Hepatocyte (in vitro differentiated cells): ENCODE measurements at regions not wholly inside any gene's neighbourhood (a gene's known extent, or its start where the extent isn't known, plus 50 kb on each side); places are given as distances from the start of the nearest gene placed in this dataset.

ENCODE experiments used
- DNase-seq: peaks from one replicate; pipeline ENCODE4 v3.0.0-alpha.2; 2016; ENCODE audit warnings: low spot score
- H2AFZ ChIP-seq: fragments of 200-600 bp; sonication (generic); 2 replicates; pipeline ENCODE4 v1.6.0; 2016; ENCODE audit warnings: antibody characterized with exemption, mild to moderate bottlenecking
- H3K27ac ChIP-seq: fragments of 200-600 bp; sonication (generic); 2 replicates; pipeline ENCODE4 v1.5.1; 2016; ENCODE audit warnings: mild to moderate bottlenecking
- H3K27me3 ChIP-seq: fragments of 200-600 bp; sonication (generic); 2 replicates; pipeline ENCODE4 v1.6.1; 2016
- H3K36me3 ChIP-seq: fragments of 200-600 bp; sonication (generic); replicated peaks from 2 replicates; pipeline ENCODE4 v1.5.1; 2016; ENCODE audit warnings: low read depth; ENCODE audit not compliant: insufficient read depth
- H3K4me1 ChIP-seq: fragments of 200-600 bp; sonication (generic); 2 replicates; pipeline ENCODE4 v1.5.1; 2016; ENCODE audit warnings: mild to moderate bottlenecking, moderate library complexity; ENCODE audit not compliant: insufficient read depth
- H3K4me2 ChIP-seq: fragments of 200-600 bp; sonication (generic); 2 replicates; pipeline ENCODE4 v1.6.0; 2016
- H3K4me3 ChIP-seq: fragments of 200-600 bp; sonication (generic); 2 replicates; pipeline ENCODE4 v1.5.1; 2016; ENCODE audit warnings: mild to moderate bottlenecking
- H3K79me2 ChIP-seq: fragments of 200-600 bp; sonication (generic); 2 replicates; pipeline ENCODE4 v1.6.0; 2017; ENCODE audit warnings: mild to moderate bottlenecking
- H3K9me2 ChIP-seq: fragments of 200-600 bp; sonication (generic); replicated peaks from 2 replicates; pipeline ENCODE4 v1.6.0; 2017; ENCODE audit warnings: mild to moderate bottlenecking; ENCODE audit not compliant: insufficient read depth
- H3K9me3 ChIP-seq: fragments of 200-600 bp; sonication (generic); 2 replicates; pipeline ENCODE4 v1.5.1; 2016; ENCODE audit warnings: low read depth, mild to moderate bottlenecking
- H4K20me1 ChIP-seq: fragments of 200-600 bp; sonication (generic); 2 replicates; pipeline ENCODE4 v1.6.0; 2016; ENCODE audit warnings: mild to moderate bottlenecking; ENCODE audit not compliant: insufficient read depth, poor library complexity, severe bottlenecking
- CTCF ChIP-seq: fragments of 200-600 bp; sonication (generic); IDR thresholded peaks from 2 replicates; pipeline ENCODE4 v1.5.1; 2016; ENCODE audit warnings: antibody characterized with exemption, mild to moderate bottlenecking; ENCODE audit not compliant: poor library complexity
- EZH2 ChIP-seq: fragments of 200-600 bp; sonication (generic); IDR thresholded peaks from 2 replicates; pipeline ENCODE4 v1.6.1; 2016; ENCODE audit warnings: antibody characterized with exemption, mild to moderate bottlenecking, borderline replicate concordance
- EZH2phosphoT487 ChIP-seq: fragments of 200-600 bp; sonication (generic); IDR thresholded peaks from one replicate; pipeline ENCODE4 v1.6.1; 2018; ENCODE audit warnings: antibody characterized with exemption, mild to moderate bottlenecking, low read depth, moderate library complexity; ENCODE audit not compliant: unreplicated experiment, severe bottlenecking
- WGBS: methylation state at CpG from one replicate; pipeline ENCODE4 v1.1.6; 2016; ENCODE audit warnings: low lambda C conversion rate; ENCODE audit errors: missing lambda C conversion rate; 5-methylcytosine and 5-hydroxymethylcytosine counted together

DNA sequence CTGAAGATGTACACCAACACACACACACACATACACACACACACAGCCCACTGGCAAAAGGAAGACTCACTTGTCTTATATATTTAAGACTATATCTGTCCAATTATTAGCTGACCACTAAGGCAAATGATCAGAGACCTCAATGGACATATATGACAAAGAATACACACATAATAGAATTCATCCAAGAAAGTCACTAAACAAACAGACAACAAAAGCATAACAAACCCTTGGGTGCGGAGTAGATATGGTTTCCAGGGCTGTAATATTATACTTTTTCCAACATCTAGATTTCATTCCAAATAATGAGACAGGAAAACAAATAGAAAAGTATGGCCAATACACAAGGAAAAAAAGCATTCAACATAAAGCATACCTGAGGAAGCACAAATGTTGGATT lies 72.3 kb upstream of the PRICKLE2 start:
- no peak overlapping the region for H3K4me2 ChIP-seq
- no peaks in the 10 kb centered on the region for H4K20me1 ChIP-seq
- H3K27me3 ChIP-seq = no peaks in the 10 kb centered on the region
- H3K4me3 ChIP-seq = no peak overlapping the region
- DNase-seq = no peak
- H3K9me3 ChIP-seq = peaks cover 3% of the 10 kb centered on the region
- no peaks in the 10 kb centered on the region for H3K36me3 ChIP-seq
- H3K79me2 ChIP-seq = no peaks in the 10 kb centered on the region
- 97% methylated on average over 1 of the region's 1 CpG for WGBS
- no peak overlapping the region for H3K27ac ChIP-seq
- no peak overlapping the region for H2AFZ ChIP-seq
- no peaks in the 10 kb centered on the region for H3K4me1 ChIP-seq
- no peaks in the 10 kb centered on the region for H3K9me2 ChIP-seq
- no peak for TF ChIP-seq EZH2phosphoT487
- TF ChIP-seq EZH2 = no peak
- TF ChIP-seq CTCF = no peak

DNA sequence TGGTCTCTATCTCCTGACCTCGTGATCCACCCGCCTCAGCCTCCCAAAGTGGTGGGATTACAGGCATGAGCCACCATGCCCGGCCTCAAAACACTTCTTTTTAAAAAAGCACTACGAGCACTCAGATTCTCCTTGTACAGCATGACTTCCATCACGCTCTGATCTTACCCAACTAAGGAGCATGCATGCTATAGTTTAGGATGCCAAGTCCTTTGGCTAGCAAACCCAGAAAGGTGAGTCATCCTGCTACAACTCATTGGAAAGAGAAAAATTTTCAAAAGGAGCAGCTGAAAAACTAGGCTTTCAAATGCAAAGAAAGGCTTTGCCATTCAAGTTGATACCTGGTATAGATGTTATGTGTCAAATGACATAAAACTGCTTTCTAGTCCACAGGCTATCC lies 70.3 kb upstream of the PRICKLE2 start:
- Histone ChIP-seq H3K9me2 (no peaks in the 10 kb centered on the region), H3K27me3 (no peaks in the 10 kb centered on the region), H3K4me2 (no peak overlapping the region), H4K20me1 (no peaks in the 10 kb centered on the region), H3K27ac (no peak overlapping the region), H2AFZ (no peak overlapping the region), H3K4me3 (no peak overlapping the region), H3K79me2 (no peaks in the 10 kb centered on the region), H3K4me1 (peaks cover 6% of the 10 kb centered on the region), H3K36me3 (no peaks in the 10 kb centered on the region), H3K9me3 (peaks cover 3% of the 10 kb centered on the region)
- DNase-seq = no peak
- 94% methylated on average over 5 of the region's 5 CpGs for WGBS
- no peak for TF ChIP-seq CTCF
- no peak for TF ChIP-seq EZH2phosphoT487
- TF ChIP-seq EZH2 = no peak

GRCh38 chr3:64294771-64295170 lies 69.5 kb upstream of the PRICKLE2 start:
- 68% methylated on average over 2 of the region's 2 CpGs for WGBS
- no peak overlapping the region for H3K27ac ChIP-seq
- no peaks in the 10 kb centered on the region for H3K79me2 ChIP-seq

More at GRCh38 chr3:64294771-64295170, 69.5 kb upstream of the PRICKLE2 start:
- Histone ChIP-seq H3K4me3 (no peak overlapping the region), H3K9me3 (peaks cover 3% of the 10 kb centered on the region), H2AFZ (no peak overlapping the region), H3K4me1 (peaks cover 6% of the 10 kb centered on the region), H3K4me2 (no peak overlapping the region), H3K9me2 (no peaks in the 10 kb centered on the region), H3K36me3 (no peaks in the 10 kb centered on the region), H3K27me3 (no peaks in the 10 kb centered on the region), H4K20me1 (no peaks in the 10 kb centered on the region)
- TF ChIP-seq CTCF = no peak
- TF ChIP-seq EZH2phosphoT487 = no peak
- TF ChIP-seq EZH2 = no peak
- DNase-seq = no peak
